DMS53 treated with DMSO at 0.1 percent for 48 hours (cell line): ENCODE measurements at regions not wholly inside any gene's neighbourhood (a gene's known extent, or its start where the extent isn't known, plus 50 kb on each side); places are given as distances from the start of the nearest gene placed in this dataset.

Source experiments
- DNase-seq: peaks from one replicate; lab custom pipeline; 2025; ENCODE audit not compliant: unreplicated experiment; lab: John Stamatoyannopoulos, UW

DNA sequence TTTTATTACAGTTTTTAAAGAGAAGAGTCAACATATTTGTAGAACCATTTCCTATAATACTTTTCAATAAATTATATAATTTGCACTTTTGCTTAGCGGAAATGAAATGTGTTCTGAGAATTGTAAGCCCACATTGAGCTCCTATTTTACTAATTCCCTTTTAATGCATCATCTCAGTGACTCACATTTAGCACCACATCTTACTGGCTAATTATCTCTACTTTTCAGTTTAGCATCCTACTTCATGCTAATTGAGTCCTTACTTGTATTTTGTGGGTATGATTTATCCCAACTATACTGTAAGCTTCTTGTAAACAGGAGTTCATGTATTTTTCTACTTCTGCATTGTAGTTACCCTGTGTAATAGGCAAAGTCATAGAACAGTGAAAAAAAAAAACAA is 67.5 kb downstream of the TMX1 start:
- no peak for DNase-seq

DNA sequence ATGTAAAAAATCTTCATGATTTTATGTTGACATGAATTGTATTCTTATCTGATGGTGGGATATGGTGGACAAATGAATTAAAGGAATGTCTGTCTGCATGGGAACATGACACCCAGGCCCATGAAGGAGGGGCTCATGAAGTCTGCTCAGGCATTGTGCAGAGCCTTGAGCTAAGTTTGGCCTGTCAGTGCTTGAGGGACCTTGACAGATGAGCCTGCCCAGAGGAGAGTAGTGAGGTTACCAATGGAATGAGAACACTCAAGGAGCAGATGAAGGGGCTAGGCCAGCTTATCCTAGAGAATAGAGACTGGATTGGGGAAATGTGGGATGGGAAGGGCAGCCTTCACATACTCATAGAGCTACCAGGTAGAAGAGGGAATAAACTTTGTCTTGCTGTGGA is 68.8 kb downstream of the TMX1 start:
- DNase-seq: no peak

- no peak for DNase-seq
Measured at GRCh38 chr14:51310505-51310944, 70.5 kb downstream of the TMX1 start.

DNA sequence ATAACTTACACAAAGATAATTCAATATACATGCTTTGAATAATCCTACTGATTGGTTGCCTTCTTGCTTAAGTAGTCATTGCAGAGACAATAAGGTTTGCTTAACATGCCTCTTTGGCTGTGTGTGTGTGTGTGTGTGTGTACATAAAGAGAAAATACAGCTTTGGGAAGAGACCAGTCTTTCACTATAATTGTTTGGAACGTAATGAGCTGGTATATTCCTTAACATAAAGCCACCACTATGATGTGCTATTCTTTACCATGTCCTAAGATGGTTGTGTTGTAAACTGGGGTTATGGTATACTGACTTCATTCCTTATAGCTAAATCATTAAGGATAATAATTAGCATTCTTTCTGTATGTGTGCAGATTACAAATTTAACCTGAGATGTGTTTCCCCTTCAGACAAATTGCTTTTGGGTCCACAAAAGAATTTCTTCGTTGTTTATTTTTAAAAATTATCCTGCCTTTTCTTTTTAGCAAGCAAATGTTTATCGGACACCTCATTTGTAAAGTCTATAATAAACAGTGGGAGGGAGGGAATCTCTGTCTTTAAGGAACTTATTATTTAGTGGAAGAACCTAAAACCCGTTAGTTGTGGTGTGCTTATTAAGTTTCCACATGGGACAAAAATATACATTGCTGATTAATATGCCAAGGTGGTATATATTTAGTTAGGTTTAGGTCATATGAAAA is 74.4 kb downstream of the TMX1 start:
- DNase-seq: no peak

DNA sequence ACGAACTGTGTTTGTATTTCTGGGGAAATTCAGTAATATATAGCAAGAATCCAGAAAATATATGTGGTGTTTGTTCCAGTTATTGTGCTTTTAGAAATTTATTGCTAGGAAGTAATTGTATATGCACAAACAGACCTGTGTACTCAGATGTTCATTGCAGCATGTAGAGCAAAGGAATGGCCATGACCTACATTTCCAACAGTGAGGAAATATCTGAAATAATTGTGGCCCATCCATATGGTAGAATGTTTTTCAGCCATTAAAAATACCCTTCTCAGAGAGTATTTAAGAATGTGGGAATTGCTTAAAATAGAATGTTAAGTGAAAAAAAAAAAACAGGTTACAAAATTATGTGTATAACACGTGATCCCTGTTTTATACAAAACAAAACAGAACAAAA is 77.3 kb downstream of the TMX1 start:
- DNase-seq: no peak

DNA sequence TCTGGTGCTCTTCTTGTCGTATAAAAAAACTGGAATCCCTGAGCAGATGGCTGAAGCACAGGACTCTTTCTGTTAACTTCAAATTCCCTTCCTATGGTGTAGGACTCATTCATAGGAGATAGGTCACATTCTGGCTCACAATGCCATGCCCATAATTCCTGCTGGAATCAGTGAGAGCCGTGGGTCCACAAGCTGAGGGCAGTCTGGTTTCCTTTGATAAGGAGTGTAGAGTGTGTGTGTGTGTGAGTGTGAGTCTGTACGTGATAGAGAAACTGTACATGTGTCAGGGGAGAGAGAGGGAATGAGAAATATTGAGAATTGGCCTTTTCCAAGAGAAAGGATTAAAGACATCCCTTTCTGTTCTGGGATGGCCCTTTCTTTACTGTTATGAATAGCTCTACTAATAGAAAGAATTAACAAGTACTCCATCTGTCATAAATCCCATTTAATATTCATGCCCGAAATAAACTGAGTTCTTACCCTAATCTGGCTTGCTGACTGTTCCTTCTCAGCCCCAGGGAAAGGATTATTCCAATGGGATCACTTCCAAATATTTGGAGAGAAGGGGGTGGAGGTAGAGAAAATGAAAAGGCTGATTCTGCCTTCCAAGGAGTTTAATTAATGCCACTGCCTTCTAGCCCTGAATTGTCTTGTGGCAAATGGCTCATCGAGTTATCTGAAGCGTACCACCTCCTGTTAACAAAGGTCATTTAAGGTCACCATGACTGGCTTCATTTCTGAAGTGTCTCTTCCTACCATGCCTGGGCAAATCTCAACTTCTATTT is 79.0 kb downstream of the TMX1 start:
- DNase-seq: no peak

DNA sequence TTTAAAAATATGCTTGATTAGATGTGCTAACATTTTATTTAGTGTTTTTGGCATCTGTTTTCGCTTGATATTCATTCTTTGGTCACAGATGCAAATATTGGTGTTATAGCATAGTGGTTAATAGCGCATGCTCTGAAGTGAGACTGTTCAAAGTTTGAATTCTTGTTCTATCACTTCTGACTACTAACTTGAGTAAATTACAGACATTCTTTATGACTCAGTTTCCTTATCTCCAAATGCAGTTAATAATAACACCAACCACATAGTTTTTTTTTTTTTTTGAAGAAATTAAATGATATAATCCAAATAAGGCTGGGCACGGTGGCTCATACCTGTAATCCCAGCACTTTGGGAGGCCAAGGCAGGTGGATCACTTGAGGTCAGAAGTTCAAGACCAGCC is 81.0 kb downstream of the TMX1 start:
- DNase-seq: no peak

DNA sequence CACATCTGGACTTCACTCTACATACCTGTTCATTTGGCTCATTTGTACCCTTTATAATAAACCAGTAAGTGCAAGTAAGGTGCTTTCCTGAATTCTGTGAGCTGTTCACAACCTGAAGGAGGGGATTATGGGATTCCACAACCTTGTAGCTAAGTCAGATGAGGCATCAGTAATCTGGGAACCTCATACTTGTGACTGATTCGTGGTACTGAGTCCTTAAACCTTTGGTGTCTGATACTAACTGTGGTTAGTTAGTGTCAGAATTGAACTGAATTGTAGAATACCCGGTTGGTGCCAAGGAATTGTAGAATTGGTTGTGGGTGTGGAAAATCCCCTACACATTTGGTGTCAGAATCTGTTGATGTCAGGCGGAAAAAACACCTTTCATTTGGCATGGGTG is 83.4 kb downstream of the TMX1 start:
- no peak for DNase-seq

- DNase-seq: no peak
Measured at GRCh38 chr14:51327376-51327775, 87.3 kb downstream of the TMX1 start.

- DNase-seq: no peak
Measured at GRCh38 chr14:51328064-51328771, 88.2 kb downstream of the TMX1 start.

- DNase-seq: no peak
Measured at GRCh38 chr14:51328772-51329353, 88.8 kb downstream of the TMX1 start.

DNA sequence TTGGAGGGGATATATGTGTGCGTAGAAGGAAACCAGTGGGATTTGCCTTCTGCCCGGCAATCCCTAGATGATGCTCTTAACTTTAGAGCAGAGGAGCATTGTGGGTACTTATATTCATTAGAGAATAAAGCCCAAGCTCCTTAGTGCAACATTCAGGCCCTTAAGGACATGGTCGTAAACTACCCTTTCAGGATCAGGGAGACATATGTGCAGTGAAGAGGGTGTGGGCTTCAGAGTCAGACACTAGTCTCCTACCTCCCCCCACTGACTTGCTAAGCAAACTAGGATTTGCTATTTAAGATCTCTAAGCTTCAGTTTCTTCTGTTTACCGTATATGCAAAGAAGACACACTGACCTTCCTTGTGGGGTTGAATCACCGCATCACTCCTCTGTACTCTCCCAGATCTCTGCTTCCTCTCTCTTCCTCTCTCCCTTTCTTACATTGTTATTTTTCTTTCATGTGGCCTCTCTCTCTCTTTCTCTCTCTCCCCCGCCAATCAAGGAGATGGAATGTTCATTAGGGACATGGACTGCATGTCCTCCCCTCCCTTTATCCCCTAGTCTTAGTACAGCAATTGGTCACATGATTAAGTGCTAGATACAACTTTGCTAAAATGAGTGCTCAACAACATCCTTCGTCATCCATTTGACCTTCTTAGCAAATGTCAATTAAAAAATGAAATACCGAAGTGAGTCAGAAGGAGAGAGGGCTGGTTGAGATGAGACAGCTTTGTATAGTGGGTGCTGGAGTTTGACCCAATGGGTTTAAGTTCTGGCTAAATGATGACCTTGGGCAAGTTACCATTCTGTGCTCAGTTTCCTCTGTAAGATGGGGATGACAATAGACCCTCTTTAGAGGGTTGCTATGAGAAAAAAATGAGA is 91.7 kb downstream of the TMX1 start:
- DNase-seq: no peak

DNA sequence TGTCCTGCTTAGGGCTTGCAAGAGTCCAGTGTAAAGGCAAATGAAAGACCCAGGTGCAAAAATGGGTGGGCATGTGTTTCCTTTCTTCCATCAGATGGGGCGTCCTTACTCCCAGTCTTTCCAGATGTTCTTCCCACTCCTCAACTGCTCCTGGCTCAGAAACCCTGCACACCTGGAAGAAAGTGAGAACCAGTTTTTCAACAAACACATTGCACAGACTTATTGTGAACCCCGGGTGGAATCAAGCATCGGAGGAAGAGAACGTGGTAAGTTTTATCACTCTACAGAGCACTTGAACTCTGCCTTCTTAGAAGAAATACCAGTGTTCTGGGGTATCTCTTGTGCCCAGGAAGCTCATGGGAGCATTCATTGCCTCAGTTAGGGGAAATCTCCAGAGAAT is 93.3 kb downstream of the TMX1 start:
- DNase-seq: no peak

DNA sequence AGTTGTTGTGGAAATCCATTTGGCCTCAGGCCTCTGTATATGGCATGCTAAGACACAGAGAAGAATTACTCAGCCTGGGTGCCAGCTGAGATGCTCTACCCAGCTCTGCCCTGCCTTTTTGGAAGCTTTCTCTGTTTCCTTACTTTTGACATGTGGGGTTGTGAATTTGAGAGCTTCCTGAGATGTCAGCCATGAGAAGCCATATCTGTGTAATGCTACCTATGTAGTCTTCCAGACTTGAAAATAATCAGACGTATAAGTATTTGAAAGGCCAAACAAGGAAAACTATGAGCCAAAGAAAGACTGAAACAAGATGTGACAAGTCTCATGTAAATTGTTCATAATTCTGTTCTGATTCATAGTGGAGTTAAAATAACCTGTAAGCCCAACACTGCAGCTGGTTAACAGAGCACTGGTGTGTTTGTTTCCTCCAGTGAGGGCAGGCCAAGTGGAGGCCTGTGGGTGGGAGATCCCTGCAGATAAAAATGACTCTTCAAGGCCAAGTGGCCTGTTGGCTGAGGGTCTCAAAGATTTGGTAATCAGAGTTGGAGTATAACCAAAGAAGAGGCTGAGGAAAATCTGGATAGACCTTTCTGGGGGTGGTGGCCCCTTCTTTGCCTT is 94.0 kb downstream of the TMX1 start:
- no peak for DNase-seq

GRCh38 chr14:51334566-51334965 is 94.5 kb downstream of the TMX1 start:
- DNase-seq: no peak

DNA sequence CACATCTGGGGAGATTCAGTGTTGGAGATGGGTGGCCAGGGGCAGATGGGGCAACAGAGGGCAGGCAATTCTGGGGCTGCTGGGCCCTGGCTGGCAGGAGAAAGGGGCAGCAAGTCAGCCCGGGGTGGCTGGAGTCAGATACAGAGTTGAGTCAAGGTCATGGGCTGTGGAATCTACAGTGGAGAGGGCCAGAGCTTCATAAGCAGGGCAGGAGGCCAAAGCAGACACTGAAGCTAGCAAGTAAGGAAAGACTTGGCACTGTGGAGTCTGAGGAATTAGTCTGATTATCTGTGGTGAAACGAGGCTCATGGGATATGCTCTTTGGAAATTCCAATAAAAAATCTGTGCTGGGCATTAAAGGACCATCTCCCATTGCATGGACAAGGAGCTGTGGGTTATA is 95.5 kb downstream of the TMX1 start:
- no peak for DNase-seq

GRCh38 chr14:51335961-51336723 is 96.1 kb downstream of the TMX1 start:
- no peak for DNase-seq

GRCh38 chr14:51336734-51337133 is 96.7 kb downstream of the TMX1 start:
- no peak for DNase-seq

GRCh38 chr14:51337520-51337919 is 97.5 kb downstream of the TMX1 start:
- DNase-seq: no peak

DNA sequence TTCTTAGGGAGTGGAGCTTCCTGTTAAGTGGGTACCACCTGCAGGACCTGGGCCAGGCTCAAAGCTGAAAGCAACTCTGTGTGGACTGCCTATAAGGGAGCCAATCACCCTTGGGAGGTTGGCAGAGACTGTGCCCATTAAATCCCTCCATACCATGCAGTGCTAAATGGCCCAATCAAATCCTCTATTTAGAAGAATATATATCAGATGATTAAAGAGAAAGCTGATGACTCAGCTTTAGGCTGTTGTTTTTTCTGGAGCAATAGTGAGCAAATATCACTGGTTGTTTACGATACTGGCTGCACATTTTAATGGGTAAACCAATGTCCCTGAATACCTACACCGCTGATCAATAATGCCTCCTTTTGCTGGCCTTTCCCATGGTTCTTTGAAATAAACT is 101.3 kb downstream of the TMX1 start:
- DNase-seq: no peak
